Muscle of arm (tissue), 1 donor: ENCODE measurements at regions not wholly inside any gene's neighbourhood (a gene's known extent, or its start where the extent isn't known, plus 50 kb on each side); places are given as distances from the start of the nearest gene placed in this dataset.

Experiments used
- DNase-seq: peaks from one replicate; pipeline ENCODE4 v3.0.0-alpha.2; 2013

- no peak for DNase-seq
These were observed 687.2 kb downstream of the MATN1 start for GRCh38 chr1:30036229-30036547.

- no peak for DNase-seq
These were observed 687.7 kb downstream of the MATN1 start for GRCh38 chr1:30035522-30036228.

GRCh38 chr1:30034627-30035521, 688.5 kb downstream of the MATN1 start:
- DNase-seq, result no peak

- DNase-seq, result no peak
These were observed 689.2 kb downstream of the MATN1 start for GRCh38 chr1:30034105-30034626.

GRCh38 chr1:30033256-30034104, 689.9 kb downstream of the MATN1 start:
- DNase-seq, result no peak

GRCh38 chr1:30032302-30032701, 691.1 kb downstream of the MATN1 start:
- no peak for DNase-seq

GRCh38 chr1:30029677-30030076, 693.7 kb downstream of the MATN1 start:
- no peak for DNase-seq

GRCh38 chr1:30028939-30029338, 694.4 kb downstream of the MATN1 start:
- DNase-seq, result no peak

- DNase-seq, result no peak
These were observed 695.1 kb downstream of the MATN1 start for GRCh38 chr1:30028283-30028682.

GRCh38 chr1:30027247-30027646, 696.1 kb downstream of the MATN1 start:
- no peak for DNase-seq

GRCh38 chr1:30024411-30025195, 698.8 kb downstream of the MATN1 start:
- no peak for DNase-seq

- DNase-seq, result no peak
These were observed 699.9 kb downstream of the MATN1 start for GRCh38 chr1:30023339-30024022.

GRCh38 chr1:30014031-30014430, 709.4 kb downstream of the MATN1 start:
- no peak for DNase-seq

- DNase-seq, result no peak
These were observed 710.6 kb downstream of the MATN1 start for GRCh38 chr1:30012455-30013440.

- DNase-seq, result no peak
These were observed 711.4 kb downstream of the MATN1 start for GRCh38 chr1:30011970-30012369.

- no peak for DNase-seq
These were observed 712.8 kb downstream of the MATN1 start for GRCh38 chr1:30010506-30011106.

GRCh38 chr1:30009720-30010119, 713.7 kb downstream of the MATN1 start:
- no peak for DNase-seq

GRCh38 chr1:30008998-30009657, 714.3 kb downstream of the MATN1 start:
- no peak for DNase-seq
